ENCODE measurements at regions not wholly inside any gene's neighbourhood (a gene's known extent, or its start where the extent isn't known, plus 50 kb on each side); places are given as distances from the start of the nearest gene placed in this dataset.

DNA sequence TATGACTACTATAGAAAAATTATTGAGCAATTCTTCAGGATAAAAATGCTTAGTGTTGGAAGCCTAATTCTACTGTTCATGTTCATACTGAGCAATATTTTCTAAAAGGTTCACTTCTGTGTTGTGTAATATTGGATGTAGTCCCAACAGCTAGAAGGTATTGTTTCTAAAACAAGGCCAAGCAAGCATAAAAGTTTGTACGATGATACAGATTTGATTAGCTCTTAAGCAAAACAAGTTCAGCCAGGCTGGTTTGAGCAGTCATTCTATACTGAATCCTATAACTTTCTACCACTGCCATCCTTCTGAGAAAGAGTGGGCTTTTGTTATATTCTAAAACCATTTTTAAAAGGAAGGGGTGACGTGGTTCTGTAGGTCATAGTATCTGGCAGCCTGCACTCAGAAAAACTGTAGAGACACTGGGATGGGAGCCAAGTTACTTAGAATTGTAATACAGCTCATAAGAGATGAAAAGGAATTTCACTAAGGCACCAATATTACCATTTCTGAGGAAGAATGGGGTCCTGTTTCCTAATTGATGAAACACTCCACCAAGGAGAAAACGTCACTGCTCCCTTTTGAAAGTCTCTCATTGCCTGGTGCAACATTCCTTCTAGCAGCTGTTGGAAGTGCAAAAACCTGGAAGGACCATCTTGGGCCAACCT is 275.0 kb upstream of the DACH1 start:
- Histone ChIP-seq H3K27me3 (ENCODE audit: control insufficient read depth in 2 of 2, insufficient read depth in 2 of 2, low read length in 2 of 2) (no peaks in the 10 kb centered on the region), H3K4me1 (ENCODE audit: control insufficient read depth in 2 of 2, insufficient read depth in 2 of 2, low read length in 2 of 2) (no peaks in the 10 kb centered on the region), H3K27ac (ENCODE audit: low read depth, low read length) (no peak overlapping the region), H3K9me3 (ENCODE audit: control insufficient read depth in 2 of 3, low read length in 3 of 3) (no peaks in the 10 kb centered on the region), H3K4me3 (ENCODE audit: low read length) (no peak overlapping the region), H3K36me3 (ENCODE audit: control insufficient read depth in 2 of 3, insufficient read depth in 3 of 3, low read length in 3 of 3) (no peaks in the 10 kb centered on the region)
- ChIA-PET POLR2A (no interaction called here), CTCF (no interaction called here)
- Mint-ChIP-seq H3K4me1 (no peaks in the 10 kb centered on the region), H3K36me3 (no peaks in the 10 kb centered on the region), H3K27ac (no peak overlapping the region), H3K9me3 (peaks cover 0 to 13% (median 2%) of the 10 kb centered on the region in 11 donors), H3K4me3 (no peak overlapping the region), H3K27me3 (no peaks in the 10 kb centered on the region)
- ATAC-seq: no peak
- DNase-seq: no peak
- intact Hi-C loops (cut with micrococcal nuclease): no loop called here

DNA sequence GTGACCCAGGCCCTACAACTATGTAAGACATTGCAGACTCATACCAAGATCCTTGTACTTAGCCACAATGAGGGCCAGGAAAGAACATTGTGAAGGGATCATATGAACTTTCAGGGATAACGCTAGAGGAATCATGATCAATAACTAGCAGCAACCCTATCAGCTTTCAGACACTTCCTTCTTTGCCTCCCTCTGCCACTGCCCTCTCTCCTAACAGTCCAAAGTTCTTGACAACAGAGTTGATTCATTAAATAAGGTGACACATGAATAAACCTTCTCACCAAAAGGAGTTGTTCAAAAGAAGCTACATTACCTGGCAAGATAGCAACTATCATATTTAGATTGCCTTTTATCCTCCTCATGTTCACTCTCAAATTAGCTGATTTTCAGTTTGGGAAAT is 272.2 kb upstream of the DACH1 start:
- H3K36me3 Mint-ChIP-seq: no peaks in the 10 kb centered on the region
- ChIA-PET POLR2A (no interaction called here), CTCF (no interaction called here)
- no peaks in the 10 kb centered on the region for H3K4me1 ChIP-seq (ENCODE audit: control insufficient read depth in 2 of 2, insufficient read depth in 2 of 2, low read length in 2 of 2)
- no peak overlapping the region for H3K27ac Mint-ChIP-seq
- H3K4me1 Mint-ChIP-seq: no peaks in the 10 kb centered on the region
- H3K4me3 Mint-ChIP-seq: no peak overlapping the region
- intact Hi-C loops (cut with micrococcal nuclease): no loop called here
- no peaks in the 10 kb centered on the region for H3K27me3 ChIP-seq (ENCODE audit: control insufficient read depth in 2 of 2, insufficient read depth in 2 of 2, low read length in 2 of 2)
- H3K4me3 ChIP-seq (ENCODE audit: low read length): no peak overlapping the region
- peaks cover 0 to 6% (median 0%) of the 10 kb centered on the region in 11 donors for H3K9me3 Mint-ChIP-seq
- H3K27me3 Mint-ChIP-seq: no peaks in the 10 kb centered on the region
- DNase-seq: no peak
- H3K27ac ChIP-seq (ENCODE audit: low read depth, low read length): no peak overlapping the region
- no peaks in the 10 kb centered on the region for H3K9me3 ChIP-seq (ENCODE audit: control insufficient read depth in 2 of 3, low read length in 3 of 3)
- no peaks in the 10 kb centered on the region for H3K36me3 ChIP-seq (ENCODE audit: control insufficient read depth in 2 of 3, insufficient read depth in 3 of 3, low read length in 3 of 3)
- ATAC-seq: no peak

DNA sequence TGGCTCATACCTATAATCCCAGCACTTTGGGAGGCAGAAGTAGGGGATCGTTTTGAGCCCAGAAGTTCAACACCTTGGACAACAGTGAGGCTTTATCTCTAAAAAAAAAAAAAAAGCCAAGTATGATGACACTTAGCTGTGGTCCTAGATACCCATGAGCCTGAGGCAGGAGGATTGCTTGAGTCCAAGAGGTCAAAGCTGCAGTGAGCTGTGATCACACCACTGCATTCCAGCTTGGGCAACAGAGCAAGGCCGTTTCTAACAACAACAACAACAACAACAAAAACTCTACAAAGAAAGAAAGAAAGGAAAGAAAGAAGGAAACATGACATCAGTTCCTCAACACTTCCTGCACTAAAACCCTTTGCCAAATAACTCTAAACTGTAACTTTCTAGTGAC is 265.1 kb upstream of the DACH1 start:
- peaks cover 0 to 22% (median 2%) of the 10 kb centered on the region in 11 donors for H3K9me3 Mint-ChIP-seq
- CTCF ChIA-PET: no interaction called here
- no peaks in the 10 kb centered on the region for H3K27me3 Mint-ChIP-seq

GRCh38 chr13:72129117-72129516 is 262.1 kb upstream of the DACH1 start:
- no peak overlapping the region for H3K27ac ChIP-seq (ENCODE audit: low read depth, low read length)
- no peak overlapping the region for H3K4me3 ChIP-seq (ENCODE audit: low read length)
- Mint-ChIP-seq H3K36me3 (no peaks in the 10 kb centered on the region), H3K27me3 (no peaks in the 10 kb centered on the region), H3K27ac (no peak overlapping the region), H3K4me1 (no peaks in the 10 kb centered on the region), H3K9me3 (peaks cover 0 to 22% (median 3%) of the 10 kb centered on the region in 11 donors), H3K4me3 (no peak overlapping the region)
- ChIA-PET POLR2A (no interaction called here), CTCF (no interaction called here)
- no peaks in the 10 kb centered on the region for H3K9me3 ChIP-seq (ENCODE audit: control insufficient read depth in 2 of 3, low read length in 3 of 3)
- no peaks in the 10 kb centered on the region for H3K4me1 ChIP-seq (ENCODE audit: control insufficient read depth in 2 of 2, insufficient read depth in 2 of 2, low read length in 2 of 2)
- ATAC-seq: no peak
- no peaks in the 10 kb centered on the region for H3K27me3 ChIP-seq (ENCODE audit: control insufficient read depth in 2 of 2, insufficient read depth in 2 of 2, low read length in 2 of 2)
- H3K36me3 ChIP-seq (ENCODE audit: control insufficient read depth in 2 of 3, insufficient read depth in 3 of 3, low read length in 3 of 3): no peaks in the 10 kb centered on the region
- DNase-seq: no peak
- intact Hi-C loops (cut with micrococcal nuclease): no loop called here

More for the DNA sequence above, 265.1 kb upstream of the DACH1 start:
- no peaks in the 10 kb centered on the region for H3K36me3 ChIP-seq (ENCODE audit: control insufficient read depth in 2 of 3, insufficient read depth in 3 of 3, low read length in 3 of 3)
- POLR2A ChIA-PET: no interaction called here
- no peaks in the 10 kb centered on the region for H3K9me3 ChIP-seq (ENCODE audit: control insufficient read depth in 2 of 3, low read length in 3 of 3)
- intact Hi-C loops (cut with micrococcal nuclease): no loop called here
- no peaks in the 10 kb centered on the region for H3K4me1 ChIP-seq (ENCODE audit: control insufficient read depth in 2 of 2, insufficient read depth in 2 of 2, low read length in 2 of 2)
- H3K4me3 ChIP-seq (ENCODE audit: low read length): no peak overlapping the region
- DNase-seq: no peak
- no peak overlapping the region for H3K27ac ChIP-seq (ENCODE audit: low read depth, low read length)
- H3K27ac Mint-ChIP-seq: no peak overlapping the region
- no peaks in the 10 kb centered on the region for H3K36me3 Mint-ChIP-seq
- no peaks in the 10 kb centered on the region for H3K27me3 ChIP-seq (ENCODE audit: control insufficient read depth in 2 of 2, insufficient read depth in 2 of 2, low read length in 2 of 2)
- no peaks in the 10 kb centered on the region for H3K4me1 Mint-ChIP-seq
- no peak for ATAC-seq
- no peak overlapping the region for H3K4me3 Mint-ChIP-seq

GRCh38 chr13:72127031-72127430 is 260.0 kb upstream of the DACH1 start:
- H3K4me1 Mint-ChIP-seq: no peaks in the 10 kb centered on the region
- Histone ChIP-seq H3K9me3 (ENCODE audit: control insufficient read depth in 2 of 3, low read length in 3 of 3) (no peaks in the 10 kb centered on the region), H3K27ac (ENCODE audit: low read depth, low read length) (no peak overlapping the region), H3K36me3 (ENCODE audit: control insufficient read depth in 2 of 3, insufficient read depth in 3 of 3, low read length in 3 of 3) (no peaks in the 10 kb centered on the region), H3K4me3 (ENCODE audit: low read length) (no peak overlapping the region), H3K27me3 (ENCODE audit: control insufficient read depth in 2 of 2, insufficient read depth in 2 of 2, low read length in 2 of 2) (no peaks in the 10 kb centered on the region), H3K4me1 (ENCODE audit: control insufficient read depth in 2 of 2, insufficient read depth in 2 of 2, low read length in 2 of 2) (no peaks in the 10 kb centered on the region)
- H3K27me3 Mint-ChIP-seq: no peaks in the 10 kb centered on the region
- no peak overlapping the region for H3K4me3 Mint-ChIP-seq
- peaks cover 0 to 22% (median 3%) of the 10 kb centered on the region in 11 donors for H3K9me3 Mint-ChIP-seq
- POLR2A ChIA-PET: no interaction called here
- no peak for ATAC-seq
- no peaks in the 10 kb centered on the region for H3K36me3 Mint-ChIP-seq
- no peak overlapping the region for H3K27ac Mint-ChIP-seq
- CTCF ChIA-PET: no interaction called here
- no peak for DNase-seq
- intact Hi-C loops (cut with micrococcal nuclease): loop anchor here in 1 of 2 donors (1.0 kb wide), 1 partner anchor 13 kb away; no protein-coding TSS in a partner anchor

DNA sequence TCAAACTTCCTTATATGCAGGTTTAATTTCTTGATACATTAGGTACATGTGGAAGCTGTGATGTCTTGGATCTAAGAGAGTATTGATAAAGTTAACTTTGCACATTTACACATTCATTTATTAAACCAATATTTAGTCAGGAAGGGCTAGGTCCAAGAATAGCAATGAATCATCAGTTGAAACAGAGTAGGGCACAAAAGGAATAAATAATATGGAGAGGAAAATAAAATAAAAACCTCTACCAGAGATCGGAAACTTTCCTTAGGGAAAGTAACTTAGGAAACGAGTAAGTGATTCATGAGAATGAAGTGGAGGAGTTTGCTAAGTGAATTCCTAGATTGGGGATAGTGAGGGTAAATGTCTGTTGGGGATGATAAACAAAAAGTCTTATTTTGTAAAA is 259.4 kb upstream of the DACH1 start:
- no peaks in the 10 kb centered on the region for H3K4me1 ChIP-seq (ENCODE audit: control insufficient read depth in 2 of 2, insufficient read depth in 2 of 2, low read length in 2 of 2)
- no peaks in the 10 kb centered on the region for H3K27me3 ChIP-seq (ENCODE audit: control insufficient read depth in 2 of 2, insufficient read depth in 2 of 2, low read length in 2 of 2)
- no peaks in the 10 kb centered on the region for H3K27me3 Mint-ChIP-seq
- ATAC-seq (no peak), DNase-seq (no peak)
- H3K36me3 Mint-ChIP-seq: no peaks in the 10 kb centered on the region
- no peak overlapping the region for H3K4me3 Mint-ChIP-seq
- H3K9me3 ChIP-seq (ENCODE audit: control insufficient read depth in 2 of 3, low read length in 3 of 3): no peaks in the 10 kb centered on the region
- no peak overlapping the region for H3K27ac ChIP-seq (ENCODE audit: low read depth, low read length)
- peaks cover 0 to 22% (median 3%) of the 10 kb centered on the region in 11 donors for H3K9me3 Mint-ChIP-seq
- no peaks in the 10 kb centered on the region for H3K4me1 Mint-ChIP-seq
- H3K36me3 ChIP-seq (ENCODE audit: control insufficient read depth in 2 of 3, insufficient read depth in 3 of 3, low read length in 3 of 3): no peaks in the 10 kb centered on the region
- H3K27ac Mint-ChIP-seq: no peak overlapping the region
- POLR2A ChIA-PET: no interaction called here
- CTCF ChIA-PET: no interaction called here
- intact Hi-C loops (cut with micrococcal nuclease): no loop called here
- H3K4me3 ChIP-seq (ENCODE audit: low read length): no peak overlapping the region

DNA sequence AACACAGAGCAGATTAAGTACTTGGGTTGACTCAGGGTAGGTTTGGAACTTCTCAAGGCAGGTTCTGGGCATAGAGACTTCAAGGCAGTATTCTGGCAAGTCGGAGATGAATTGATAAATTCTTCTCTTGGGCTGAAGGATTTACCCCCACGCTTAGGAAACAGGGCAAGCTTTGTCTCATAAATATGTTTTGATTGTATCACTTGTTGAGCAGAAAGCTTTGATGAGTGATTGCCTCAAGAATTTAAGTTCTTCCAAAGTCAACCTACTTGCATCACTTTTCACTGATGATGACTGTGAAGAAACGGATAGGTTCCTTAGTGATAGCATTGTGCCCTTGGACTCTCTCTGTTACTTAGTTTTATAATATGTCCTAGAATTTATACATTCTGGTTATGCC is 258.6 kb upstream of the DACH1 start:
- POLR2A ChIA-PET: no interaction called here
- Mint-ChIP-seq H3K4me1 (no peaks in the 10 kb centered on the region), H3K27me3 (no peaks in the 10 kb centered on the region), H3K4me3 (no peak overlapping the region), H3K9me3 (peaks cover 0 to 17% (median 0%) of the 10 kb centered on the region in 11 donors), H3K27ac (no peak overlapping the region), H3K36me3 (no peaks in the 10 kb centered on the region)
- intact Hi-C loops (cut with micrococcal nuclease): no loop called here
- no peak for DNase-seq
- no peak overlapping the region for H3K4me3 ChIP-seq (ENCODE audit: low read length)
- no peaks in the 10 kb centered on the region for H3K4me1 ChIP-seq (ENCODE audit: control insufficient read depth in 2 of 2, insufficient read depth in 2 of 2, low read length in 2 of 2)
- no peaks in the 10 kb centered on the region for H3K9me3 ChIP-seq (ENCODE audit: control insufficient read depth in 2 of 3, low read length in 3 of 3)
- no peak for ATAC-seq
- CTCF ChIA-PET: no interaction called here
- no peaks in the 10 kb centered on the region for H3K27me3 ChIP-seq (ENCODE audit: control insufficient read depth in 2 of 2, insufficient read depth in 2 of 2, low read length in 2 of 2)
- H3K36me3 ChIP-seq (ENCODE audit: control insufficient read depth in 2 of 3, insufficient read depth in 3 of 3, low read length in 3 of 3): no peaks in the 10 kb centered on the region
- H3K27ac ChIP-seq (ENCODE audit: low read depth, low read length): no peak overlapping the region

Data from naive thymus-derived CD4-positive, alpha-beta T cell (primary cell).